Left cardiac atrium (tissue), 4 donors: ENCODE measurements at regions not wholly inside any gene's neighbourhood (a gene's known extent, or its start where the extent isn't known, plus 50 kb on each side); places are given as distances from the start of the nearest gene placed in this dataset.

Source experiments
- ATAC-seq, 2 donors: fragments of 200-7000 bp; cut with Tn5 transposase; one replicate each; pipeline ENCODE4 v1.9.1; 2020; ENCODE audit warnings: mild to moderate bottlenecking in 2 of 2, moderate library complexity in 2 of 2
- DNase-seq: peaks from one replicate; pipeline ENCODE4 v3.0.0-alpha.2; 2020
- intact Hi-C, 2 donors: fragments of 100-400 bp; cut with DNase I; formaldehyde crosslinking; loops; one replicate each; pipeline versions ENCODE4 v1.14.1 to v1.15.1; 2022 to 2023
- donor health status: DM: no; HTN: yes; CAD: no.
- donor health status: DM: no; HTN: yes; CAD: no; lungs with severe emphysema.
- donor health status: DM: yes; HTN: yes; CAD: no.
- donor health status: Dilated cardiomyopathy.

GRCh38 chr4:166257276-166257675 lies 384.2 kb downstream of the TLL1 start:
- ATAC-seq: no peak
- no peak for DNase-seq
- intact Hi-C loops: no loop called here

- ATAC-seq (no peak), DNase-seq (no peak)
- intact Hi-C loops: no loop called here
These were observed 384.9 kb downstream of the TLL1 start for GRCh38 chr4:166257891-166258290.

- DNase-seq (no peak), ATAC-seq (no peak)
- intact Hi-C loops: no loop called here
These were observed 386.0 kb downstream of the TLL1 start for GRCh38 chr4:166259081-166259480.

GRCh38 chr4:166274136-166274761 lies 401.2 kb downstream of the TLL1 start:
- intact Hi-C loops: no loop called here
- DNase-seq: no peak
- ATAC-seq: no peak

GRCh38 chr4:166274775-166275174 lies 401.7 kb downstream of the TLL1 start:
- DNase-seq (no peak), ATAC-seq (no peak)
- intact Hi-C loops: no loop called here

GRCh38 chr4:166277401-166277800 lies 404.4 kb downstream of the TLL1 start:
- ATAC-seq: no peak
- DNase-seq: no peak
- intact Hi-C loops: no loop called here

- no peak for ATAC-seq
- intact Hi-C loops: no loop called here
- no peak for DNase-seq
These were observed 404.8 kb downstream of the TLL1 start for GRCh38 chr4:166277853-166278252.

- DNase-seq (no peak), ATAC-seq (no peak)
- intact Hi-C loops: no loop called here
These were observed 406.2 kb downstream of the TLL1 start for GRCh38 chr4:166279261-166279660.

GRCh38 chr4:166280642-166281041 lies 407.6 kb downstream of the TLL1 start:
- ATAC-seq (no peak), DNase-seq (no peak)
- intact Hi-C loops: no loop called here

GRCh38 chr4:166282081-166282770 lies 409.2 kb downstream of the TLL1 start:
- DNase-seq: no peak
- no peak for ATAC-seq
- intact Hi-C loops: no loop called here

GRCh38 chr4:166284221-166284620 lies 411.2 kb downstream of the TLL1 start:
- DNase-seq: no peak
- ATAC-seq: no peak
- intact Hi-C loops: no loop called here

- intact Hi-C loops: no loop called here
- no peak for DNase-seq
- no peak for ATAC-seq
These were observed 417.4 kb downstream of the TLL1 start for GRCh38 chr4:166290426-166290825.

GRCh38 chr4:166293556-166293955 lies 420.5 kb downstream of the TLL1 start:
- intact Hi-C loops: no loop called here
- DNase-seq (no peak), ATAC-seq (no peak)

- intact Hi-C loops: no loop called here
- DNase-seq (no peak), ATAC-seq (no peak)
These were observed 428.2 kb downstream of the TLL1 start for GRCh38 chr4:166301266-166301665.

GRCh38 chr4:166308647-166309046 lies 435.6 kb downstream of the TLL1 start:
- no peak for ATAC-seq
- DNase-seq: no peak
- intact Hi-C loops: no loop called here

- ATAC-seq: no peak
- DNase-seq: no peak
- intact Hi-C loops: no loop called here
These were observed 436.2 kb downstream of the TLL1 start for GRCh38 chr4:166309286-166309685.

GRCh38 chr4:166311169-166311568 lies 438.1 kb downstream of the TLL1 start:
- ATAC-seq (no peak), DNase-seq (no peak)
- intact Hi-C loops: no loop called here

GRCh38 chr4:166312166-166312565 lies 439.1 kb downstream of the TLL1 start:
- intact Hi-C loops: no loop called here
- ATAC-seq (no peak), DNase-seq (no peak)

- DNase-seq (no peak), ATAC-seq (no peak)
- intact Hi-C loops: no loop called here
These were observed 441.9 kb downstream of the TLL1 start for GRCh38 chr4:166314902-166315301.

- intact Hi-C loops: no loop called here
- ATAC-seq (no peak), DNase-seq (no peak)
These were observed 442.9 kb downstream of the TLL1 start for GRCh38 chr4:166315721-166316467.
